SK-N-SH treated with all-trans-retinoic acid at 6 μM for 48 hours (cell line): ENCODE measurements at regions not wholly inside any gene's neighbourhood (a gene's known extent, or its start where the extent isn't known, plus 50 kb on each side); places are given as distances from the start of the nearest gene placed in this dataset.

Source experiments
- ATAC-seq: fragments of 200-7000 bp; cut with Tn5 transposase; 3 replicates; pipeline ENCODE4 v1.9.1; 2020; ENCODE audit warnings: mild to moderate bottlenecking, moderate library complexity
- ARNTL ChIP-seq: fragments of 450-650 bp; formaldehyde crosslinking; IDR thresholded peaks from 2 replicates; pipeline ENCODE4 v1.5.0; 2020; ENCODE audit warnings: low read depth, mild to moderate bottlenecking, moderate library complexity, borderline replicate concordance
- BACH2 ChIP-seq: fragments of 250-450 bp; sonication (Bioruptor Pico); IDR thresholded peaks from 2 replicates; pipeline ENCODE4 v1.9.0; 2021; ENCODE audit warnings: mild to moderate bottlenecking, borderline replicate concordance
- CREB5 ChIP-seq: fragments of 250-450 bp; sonication (Bioruptor Pico); IDR thresholded peaks from 2 replicates; pipeline ENCODE4 v1.5.1; 2020; ENCODE audit warnings: low read depth, mild to moderate bottlenecking, moderate library complexity
- CSDC2 ChIP-seq: fragments of 250-450 bp; sonication (Bioruptor Pico); IDR thresholded peaks from 2 replicates; pipeline ENCODE4 v1.5.0; 2020; ENCODE audit warnings: mild to moderate bottlenecking, moderate library complexity
- CSRNP3 ChIP-seq: fragments of 250-450 bp; sonication (Bioruptor Pico); IDR thresholded peaks from 2 replicates; pipeline ENCODE4 v1.5.1; 2021; ENCODE audit warnings: mild to moderate bottlenecking, moderate library complexity
- ESRRG ChIP-seq: fragments of 250-450 bp; sonication (Bioruptor Pico); IDR thresholded peaks from 2 replicates; pipeline ENCODE4 v1.6.1; 2021; ENCODE audit warnings: mild to moderate bottlenecking
- GLIS3 ChIP-seq: fragments of 250-450 bp; sonication (Bioruptor Pico); IDR thresholded peaks from 2 replicates; pipeline ENCODE4 v1.5.0; 2020; ENCODE audit warnings: mild to moderate bottlenecking, moderate library complexity
- OSR1 ChIP-seq: fragments of 250-450 bp; sonication (Bioruptor Pico); IDR thresholded peaks from 2 replicates; pipeline ENCODE4 v1.8.0; 2022; ENCODE audit warnings: moderate library complexity, mild to moderate bottlenecking, inconsistent platforms
- PATZ1 ChIP-seq: fragments of 250-450 bp; sonication (Bioruptor Pico); IDR thresholded peaks from 2 replicates; pipeline ENCODE4 v1.8.0; 2020; ENCODE audit warnings: mild to moderate bottlenecking, moderate library complexity, borderline replicate concordance
- POU6F1 ChIP-seq: fragments of 250-450 bp; sonication (Bioruptor Pico); IDR thresholded peaks from 2 replicates; pipeline ENCODE4 v1.8.0; 2021; ENCODE audit warnings: low read depth, mild to moderate bottlenecking, moderate library complexity, borderline replicate concordance
- PPARA ChIP-seq: fragments of 250-450 bp; sonication (Bioruptor Pico); IDR thresholded peaks from 2 replicates; pipeline ENCODE4 v1.5.0; 2020; ENCODE audit warnings: mild to moderate bottlenecking, borderline replicate concordance
- RARB ChIP-seq: fragments of 250-450 bp; sonication (Bioruptor Pico); IDR thresholded peaks from 2 replicates; pipeline ENCODE4 v1.8.0; 2021; ENCODE audit warnings: mild to moderate bottlenecking, moderate library complexity
- SNAI2 ChIP-seq: fragments of 250-450 bp; sonication (Bioruptor Pico); IDR thresholded peaks from 2 replicates; pipeline ENCODE4 v1.5.0; 2020; ENCODE audit warnings: mild to moderate bottlenecking, moderate library complexity
- TCF4 ChIP-seq: fragments of 250-450 bp; sonication (Bioruptor Pico); IDR thresholded peaks from 2 replicates; pipeline ENCODE4 v1.8.0; 2021; ENCODE audit warnings: mild to moderate bottlenecking, moderate library complexity, borderline replicate concordance
- TOX ChIP-seq: fragments of 250-450 bp; sonication (Bioruptor Pico); IDR thresholded peaks from 2 replicates; pipeline ENCODE4 v1.8.0; 2021; ENCODE audit warnings: mild to moderate bottlenecking, moderate library complexity, borderline replicate concordance
- TSHZ2 ChIP-seq: fragments of 250-450 bp; sonication (Bioruptor Pico); IDR thresholded peaks from 2 replicates; pipeline ENCODE4 v1.5.0; 2020; ENCODE audit warnings: mild to moderate bottlenecking, moderate library complexity
- ZC3H10 ChIP-seq: fragments of 250-450 bp; sonication (Bioruptor Pico); IDR thresholded peaks from 2 replicates; pipeline ENCODE4 v1.5.1; 2021; ENCODE audit warnings: mild to moderate bottlenecking, moderate library complexity
- ZFP3 ChIP-seq: fragments of 250-450 bp; sonication (Bioruptor Pico); IDR thresholded peaks from 2 replicates; pipeline ENCODE4 v1.5.0; 2020; ENCODE audit warnings: mild to moderate bottlenecking, moderate library complexity
- ZFP30 ChIP-seq: fragments of 450-650 bp; formaldehyde crosslinking; IDR thresholded peaks from 2 replicates; pipeline ENCODE4 v1.5.0; 2022; ENCODE audit warnings: mild to moderate bottlenecking, moderate library complexity
- ZNF565 ChIP-seq: fragments of 450-650 bp; formaldehyde crosslinking; conservative IDR thresholded peaks from 2 replicates; pipeline ENCODE4 v1.5.0; 2020; ENCODE audit warnings: low read depth, mild to moderate bottlenecking, moderate library complexity
- ZNF70 ChIP-seq: fragments of 450-650 bp; formaldehyde crosslinking; IDR thresholded peaks from 2 replicates; pipeline ENCODE4 v1.5.0; 2020; ENCODE audit warnings: mild to moderate bottlenecking, moderate library complexity
- ZNF8 ChIP-seq: fragments of 450-650 bp; formaldehyde crosslinking; IDR thresholded peaks from 2 replicates; pipeline ENCODE4 v1.5.0; 2020; ENCODE audit warnings: mild to moderate bottlenecking, moderate library complexity

GRCh38 chr6:44590471-44590870 lies 203.0 kb downstream of the CDC5L start:
- no peak for TF ChIP-seq PATZ1
- TF ChIP-seq ZNF565 (CRISPR knock-in tag), result no peak
- TF ChIP-seq BACH2, result no peak
- no peak for TF ChIP-seq CSRNP3
- no peak for TF ChIP-seq PPARA (CRISPR knock-in tag)
- TF ChIP-seq GLIS3 (CRISPR knock-in tag), result no peak
- TF ChIP-seq POU6F1 (CRISPR knock-in tag), result no peak
- no peak for TF ChIP-seq ZFP30 (CRISPR knock-in tag)
- TF ChIP-seq ESRRG, result no peak
- TF ChIP-seq TOX (CRISPR knock-in tag), result no peak
- TF ChIP-seq ARNTL, result no peak
- no peak for TF ChIP-seq TCF4 (CRISPR knock-in tag)
- no peak for TF ChIP-seq ZFP3 (CRISPR knock-in tag)
- no peak for TF ChIP-seq CSDC2 (CRISPR knock-in tag)
- no peak for TF ChIP-seq ZC3H10 (CRISPR knock-in tag)
- no peak for TF ChIP-seq ZNF8 (CRISPR knock-in tag)
- TF ChIP-seq ZNF70, result no peak
- ATAC-seq, result no peak

GRCh38 chr6:44593539-44593944 lies 206.0 kb downstream of the CDC5L start:
- TF ChIP-seq CREB5 (no peak), BACH2 (no peak), PATZ1 (no peak)
- ATAC-seq, result peak; percentile 84

GRCh38 chr6:44594481-44594880 lies 207.0 kb downstream of the CDC5L start:
- TF ChIP-seq CSRNP3, result no peak
- no peak for TF ChIP-seq TSHZ2 (CRISPR knock-in tag)
- TF ChIP-seq CREB5, result no peak
- TF ChIP-seq CSDC2 (CRISPR knock-in tag), result no peak
- no peak for TF ChIP-seq ZFP3 (CRISPR knock-in tag)
- TF ChIP-seq ZFP30 (CRISPR knock-in tag), result no peak
- TF ChIP-seq OSR1, result no peak
- no peak for TF ChIP-seq TOX (CRISPR knock-in tag)
- TF ChIP-seq PPARA (CRISPR knock-in tag), result no peak
- TF ChIP-seq ZNF70, result no peak
- no peak for TF ChIP-seq ZNF8 (CRISPR knock-in tag)
- no peak for TF ChIP-seq RARB (CRISPR knock-in tag)
- TF ChIP-seq BACH2, result no peak
- TF ChIP-seq ARNTL, result no peak
- no peak for TF ChIP-seq ESRRG
- no peak for TF ChIP-seq ZNF565 (CRISPR knock-in tag)
- TF ChIP-seq TCF4 (CRISPR knock-in tag), result no peak
- TF ChIP-seq SNAI2 (CRISPR knock-in tag), result no peak
- 0 out of 3 replicates have a peak, but pooled peaks have one; percentile 18 for ATAC-seq
